ENCODE measurements at regions not wholly inside any gene's neighbourhood (a gene's known extent, or its start where the extent isn't known, plus 50 kb on each side); places are given as distances from the start of the nearest gene placed in this dataset.

GRCh38 chr4:162943263-162943662, 223.4 kb downstream of the NAF1 start:
- Histone ChIP-seq H2BK5ac (ENCODE audit: low read depth, low read length) (no peak overlapping the region), H3K9ac (replicated peaks in 1 of 4; ENCODE audit: extremely low read depth in 1 of 4, low read depth in 3 of 4, low read length in 3 of 4) (no peak overlapping the region), H3K79me2 (ENCODE audit: control insufficient read depth in 1 of 2, insufficient read depth in 2 of 2, low read length in 2 of 2) (no peaks in the 10 kb centered on the region), H3K23ac (ENCODE audit: insufficient read length) (no peak overlapping the region), H4K5ac (ENCODE audit: insufficient read length, low read depth, low read length) (no peak overlapping the region), H3K56ac (replicated peaks; ENCODE audit: insufficient read length, low read depth, low read length) (no peak overlapping the region), H2BK120ac (replicated peaks; ENCODE audit: low read depth, low read length) (no peak overlapping the region), H3K27ac (ENCODE audit: low read depth, low read length) (no peak overlapping the region), H3K4me3 (ENCODE audit: extremely low read depth in 1 of 4, insufficient read depth in 2 of 4, low read depth in 3 of 4, low read length in 4 of 4) (no peak overlapping the region), H3K27me3 (replicated peaks in 1 of 4; ENCODE audit: control insufficient read depth in 3 of 4, extremely low read depth in 1 of 4, insufficient read depth in 3 of 4, low read length in 3 of 4) (no peaks in the 10 kb centered on the region), H2BK12ac (ENCODE audit: low read depth, low read length) (no peak overlapping the region), H2BK20ac (ENCODE audit: low read length) (no peak overlapping the region), H3K4me2 (ENCODE audit: insufficient read depth in 1 of 2, low read depth in 2 of 2, low read length in 2 of 2) (no peak overlapping the region), H2AK5ac (ENCODE audit: low read depth, low read length) (no peak overlapping the region), H4K91ac (replicated peaks; ENCODE audit: insufficient read length, low read length) (no peak overlapping the region), H3K23me2 (ENCODE audit: low read depth, low read length) (no peaks in the 10 kb centered on the region), H3K4ac (replicated peaks; ENCODE audit: insufficient read length, low read depth, low read length) (no peak overlapping the region), H2BK15ac (ENCODE audit: low read length) (no peak overlapping the region), H3K4me1 (replicated peaks in 1 of 4; ENCODE audit: control insufficient read depth in 3 of 4, insufficient read depth in 4 of 4, low read length in 3 of 4) (no peaks in the 10 kb centered on the region), H4K8ac (ENCODE audit: extremely low read depth, insufficient read depth, low read length) (no peak overlapping the region), H3K18ac (ENCODE audit: extremely low read depth, low read length) (no peak overlapping the region), H3K9me3 (ENCODE audit: insufficient read depth in 2 of 2, low read depth in 1 of 2, low read length in 1 of 2) (no peaks in the 10 kb centered on the region), H4K20me1 (replicated peaks in 1 of 2; ENCODE audit: control insufficient read depth in 1 of 2, insufficient read depth in 2 of 2, low read length in 2 of 2) (no peaks in the 10 kb centered on the region), H3K36me3 (ENCODE audit: control insufficient read depth in 2 of 4, insufficient read depth in 4 of 4, low read length in 3 of 4) (no peaks in the 10 kb centered on the region), H3K79me1 (ENCODE audit: low read depth, low read length) (no peaks in the 10 kb centered on the region), H2AFZ (ENCODE audit: low read length) (no peak overlapping the region), H3K14ac (ENCODE audit: insufficient read length) (no peak overlapping the region)
- CTCF ChIA-PET (ENCODE audit: partially characterized antibody), result interaction anchor here (0.6 to 1.4 kb wide), 7 partner anchors 16 to 390 kb away, joined by 3 to 4 read pairs (median 4); no protein-coding TSS in a partner anchor
- POLR2A ChIA-PET (ENCODE audit: partially characterized antibody), result no interaction called here
- 47% methylated on average over 1 of the region's 1 CpG; no CpG with 5 or more reads in 1 of the 2 experiments for WGBS, 2 experiments (ENCODE audit: extremely low coverage in 1 of 2, insufficient coverage in 1 of 2, insufficient read length in 1 of 2, insufficient replicate concordance in 2 of 2, low coverage in 1 of 2, low lambda C conversion rate in 2 of 2, missing lambda C conversion rate in 1 of 2)
- FAIRE-seq (no peak), DNase-seq (ENCODE audit: low read depth in 1 of 2, low spot score in 2 of 2) (no peak)
- no peak for TF ChIP-seq NRF1 (IDR thresholded peaks at IDR 0.05; ENCODE audit: low read depth, low read length)
- TF ChIP-seq CREB1 (IDR thresholded peaks at IDR 0.05), result no peak
- TF ChIP-seq RAD21 (IDR thresholded peaks at IDR 0.05 in 1 of 2, conservative IDR thresholded peaks at IDR 0.05 in 1 of 2; ENCODE audit: low read depth in 2 of 2, low read length in 2 of 2), result peak in 1 of 2 experiments; percentile 13; a peak in 1 of 4 replicates
- TF ChIP-seq BACH1 (IDR thresholded peaks at IDR 0.05; ENCODE audit: low read length), result no peak
- TF ChIP-seq TEAD4 (IDR thresholded peaks at IDR 0.05; ENCODE audit: low read depth, low read length), result no peak
- TF ChIP-seq POLR2AphosphoS5 (IDR thresholded peaks at IDR 0.05; ENCODE audit: low read depth, low read length), result no peak
- TF ChIP-seq CTCF (IDR thresholded peaks at IDR 0.05; ENCODE audit: control extremely low read depth in 1 of 3, insufficient read depth in 1 of 3, low read depth in 1 of 3, low read length in 3 of 3), result peak in 1 of 3 experiments; percentile 33; a peak in 2 of 4 replicates

All from H1 (cell line).